ENCODE measurements at regions not wholly inside any gene's neighbourhood (a gene's known extent, or its start where the extent isn't known, plus 50 kb on each side); places are given as distances from the start of the nearest gene placed in this dataset.

DNA sequence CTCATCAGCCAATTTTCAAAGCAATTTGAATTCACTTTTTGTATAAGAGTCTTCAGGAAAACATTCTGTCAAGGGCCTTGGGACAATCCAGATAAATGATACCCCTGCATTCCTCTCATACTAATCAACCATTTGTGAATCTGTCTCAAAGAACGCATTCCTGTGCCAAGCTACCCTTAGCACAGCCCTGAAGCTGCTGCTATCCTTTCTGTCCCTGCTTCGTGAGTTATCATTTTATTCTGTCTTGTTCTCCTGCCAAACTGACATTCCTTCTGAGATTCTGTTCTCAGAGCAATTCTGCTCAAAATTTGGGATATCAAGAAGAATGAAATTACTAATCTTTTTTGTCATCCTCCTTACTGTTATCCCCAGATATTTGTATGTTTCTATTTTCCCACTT is 213.9 kb upstream of the STXBP5 start:
- TF ChIP-seq, protein P1, sequence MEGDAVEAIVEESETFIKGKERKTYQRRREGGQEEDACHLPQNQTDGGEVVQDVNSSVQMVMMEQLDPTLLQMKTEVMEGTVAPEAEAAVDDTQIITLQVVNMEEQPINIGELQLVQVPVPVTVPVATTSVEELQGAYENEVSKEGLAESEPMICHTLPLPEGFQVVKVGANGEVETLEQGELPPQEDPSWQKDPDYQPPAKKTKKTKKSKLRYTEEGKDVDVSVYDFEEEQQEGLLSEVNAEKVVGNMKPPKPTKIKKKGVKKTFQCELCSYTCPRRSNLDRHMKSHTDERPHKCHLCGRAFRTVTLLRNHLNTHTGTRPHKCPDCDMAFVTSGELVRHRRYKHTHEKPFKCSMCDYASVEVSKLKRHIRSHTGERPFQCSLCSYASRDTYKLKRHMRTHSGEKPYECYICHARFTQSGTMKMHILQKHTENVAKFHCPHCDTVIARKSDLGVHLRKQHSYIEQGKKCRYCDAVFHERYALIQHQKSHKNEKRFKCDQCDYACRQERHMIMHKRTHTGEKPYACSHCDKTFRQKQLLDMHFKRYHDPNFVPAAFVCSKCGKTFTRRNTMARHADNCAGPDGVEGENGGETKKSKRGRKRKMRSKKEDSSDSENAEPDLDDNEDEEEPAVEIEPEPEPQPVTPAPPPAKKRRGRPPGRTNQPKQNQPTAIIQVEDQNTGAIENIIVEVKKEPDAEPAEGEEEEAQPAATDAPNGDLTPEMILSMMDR (IDR thresholded peaks at IDR 0.05): no peak
- no peak for TF ChIP-seq POLR2A (IDR thresholded peaks at IDR 0.05)
